ENCODE measurements at regions not wholly inside any gene's neighbourhood (a gene's known extent, or its start where the extent isn't known, plus 50 kb on each side); places are given as distances from the start of the nearest gene placed in this dataset.
A peak's percentile ranks its signal among the peaks of the same experiment; 100 is the strongest.
"Not testable (repeated sequence)": the region's sequence is repeated elsewhere in the genome, so short reads cannot be mapped to it uniquely, and the experiment has no call there.

GRCh38 chr9:31840702-31841101 lies 543.7 kb upstream of the ACO1 start:
- H3K36me3 Mint-ChIP-seq (ENCODE audit: low read depth): no peaks in the 10 kb centered on the region
- peaks cover 2% of the 10 kb centered on the region for H3K27me3 Mint-ChIP-seq
- H3K4me3 Mint-ChIP-seq: no peak overlapping the region
- no peak overlapping the region for H3K27ac Mint-ChIP-seq
- no peaks in the 10 kb centered on the region for H3K4me1 Mint-ChIP-seq
- no peak for ATAC-seq (replicated peaks)
- no peaks in the 10 kb centered on the region for H3K9me3 Mint-ChIP-seq

GRCh38 chr9:31847963-31848362 lies 536.5 kb upstream of the ACO1 start:
- no peaks in the 10 kb centered on the region for H3K27me3 Mint-ChIP-seq
- no peak for ATAC-seq (replicated peaks)
- H3K4me3 Mint-ChIP-seq: no peak overlapping the region
- H3K27ac Mint-ChIP-seq: no peak overlapping the region
- H3K4me1 Mint-ChIP-seq: no peaks in the 10 kb centered on the region
- H3K36me3 Mint-ChIP-seq (ENCODE audit: low read depth): no peaks in the 10 kb centered on the region
- H3K9me3 Mint-ChIP-seq: no peaks in the 10 kb centered on the region

GRCh38 chr9:31848505-31849285 lies 535.7 kb upstream of the ACO1 start:
- Mint-ChIP-seq H3K4me1 (no peaks in the 10 kb centered on the region), H3K9me3 (no peaks in the 10 kb centered on the region), H3K27ac (no peak overlapping the region), H3K4me3 (no peak overlapping the region), H3K36me3 (ENCODE audit: low read depth) (no peaks in the 10 kb centered on the region), H3K27me3 (no peaks in the 10 kb centered on the region)
- no peak for ATAC-seq (replicated peaks)

GRCh38 chr9:31854187-31854586 lies 530.3 kb upstream of the ACO1 start:
- no peak overlapping the region for H3K4me3 Mint-ChIP-seq
- peaks cover 7% of the 10 kb centered on the region for H3K27me3 Mint-ChIP-seq
- H3K36me3 Mint-ChIP-seq (ENCODE audit: low read depth): no peaks in the 10 kb centered on the region
- no peak overlapping the region for H3K27ac Mint-ChIP-seq
- H3K9me3 Mint-ChIP-seq: peaks cover 8% of the 10 kb centered on the region
- no peaks in the 10 kb centered on the region for H3K4me1 Mint-ChIP-seq
- ATAC-seq (replicated peaks): no peak

- Mint-ChIP-seq H3K9me3 (no peaks in the 10 kb centered on the region), H3K36me3 (ENCODE audit: low read depth) (no peaks in the 10 kb centered on the region), H3K4me1 (no peaks in the 10 kb centered on the region), H3K4me3 (no peak overlapping the region), H3K27me3 (no peaks in the 10 kb centered on the region), H3K27ac (no peak overlapping the region)
- no peak for ATAC-seq (replicated peaks)
Measured at GRCh38 chr9:31868830-31869229, 515.6 kb upstream of the ACO1 start.

GRCh38 chr9:31870276-31870675 lies 514.2 kb upstream of the ACO1 start:
- no peak for ATAC-seq (replicated peaks)
- H3K4me1 Mint-ChIP-seq: no peaks in the 10 kb centered on the region
- no peak overlapping the region for H3K4me3 Mint-ChIP-seq
- H3K27ac Mint-ChIP-seq: no peak overlapping the region
- no peaks in the 10 kb centered on the region for H3K27me3 Mint-ChIP-seq
- H3K36me3 Mint-ChIP-seq (ENCODE audit: low read depth): no peaks in the 10 kb centered on the region
- no peaks in the 10 kb centered on the region for H3K9me3 Mint-ChIP-seq

- Mint-ChIP-seq H3K36me3 (ENCODE audit: low read depth) (no peaks in the 10 kb centered on the region), H3K27ac (no peak overlapping the region), H3K4me1 (no peaks in the 10 kb centered on the region), H3K27me3 (no peaks in the 10 kb centered on the region), H3K9me3 (no peaks in the 10 kb centered on the region), H3K4me3 (no peak overlapping the region)
- ATAC-seq (replicated peaks): no peak
Measured at GRCh38 chr9:31873722-31874121, 510.7 kb upstream of the ACO1 start.

GRCh38 chr9:31894008-31894407 lies 490.4 kb upstream of the ACO1 start:
- H3K27ac Mint-ChIP-seq: no peak overlapping the region
- H3K4me3 Mint-ChIP-seq: no peak overlapping the region
- H3K27me3 Mint-ChIP-seq: peaks cover 6% of the 10 kb centered on the region
- no peaks in the 10 kb centered on the region for H3K9me3 Mint-ChIP-seq
- ATAC-seq (replicated peaks): no peak
- H3K4me1 Mint-ChIP-seq: no peaks in the 10 kb centered on the region
- no peaks in the 10 kb centered on the region for H3K36me3 Mint-ChIP-seq (ENCODE audit: low read depth)

- Mint-ChIP-seq H3K36me3 (ENCODE audit: low read depth) (no peaks in the 10 kb centered on the region), H3K4me1 (peaks cover 4% of the 10 kb centered on the region), H3K9me3 (no peaks in the 10 kb centered on the region), H3K27me3 (peaks cover 5% of the 10 kb centered on the region), H3K4me3 (peak overlapping the region; percentile 7), H3K27ac (no peak overlapping the region)
- no peak for ATAC-seq (replicated peaks)
Measured at GRCh38 chr9:31908158-31908890, 476.1 kb upstream of the ACO1 start.

GRCh38 chr9:31908891-31909480 lies 475.5 kb upstream of the ACO1 start:
- H3K9me3 Mint-ChIP-seq: no peaks in the 10 kb centered on the region
- no peak for ATAC-seq (replicated peaks)
- peak overlapping the region; percentile 7 for H3K4me3 Mint-ChIP-seq
- H3K27me3 Mint-ChIP-seq: no peaks in the 10 kb centered on the region
- H3K36me3 Mint-ChIP-seq (ENCODE audit: low read depth): no peaks in the 10 kb centered on the region
- peaks cover 4% of the 10 kb centered on the region for H3K4me1 Mint-ChIP-seq
- H3K27ac Mint-ChIP-seq: no peak overlapping the region

GRCh38 chr9:31912636-31913035 lies 471.8 kb upstream of the ACO1 start:
- no peak overlapping the region for H3K4me3 Mint-ChIP-seq
- no peaks in the 10 kb centered on the region for H3K9me3 Mint-ChIP-seq

GRCh38 chr9:31916591-31917241 lies 467.7 kb upstream of the ACO1 start:
- Mint-ChIP-seq H3K4me3 (no peak overlapping the region), H3K9me3 (no peaks in the 10 kb centered on the region), H3K27me3 (no peaks in the 10 kb centered on the region), H3K27ac (no peak overlapping the region), H3K4me1 (no peaks in the 10 kb centered on the region), H3K36me3 (ENCODE audit: low read depth) (no peaks in the 10 kb centered on the region)
- no peak for ATAC-seq (replicated peaks)

More at GRCh38 chr9:31912636-31913035, 471.8 kb upstream of the ACO1 start:
- Mint-ChIP-seq H3K4me1 (peaks cover 4% of the 10 kb centered on the region), H3K36me3 (ENCODE audit: low read depth) (no peaks in the 10 kb centered on the region), H3K27me3 (no peaks in the 10 kb centered on the region), H3K27ac (no peak overlapping the region)
- ATAC-seq (replicated peaks): no peak

GRCh38 chr9:31937737-31938136 lies 446.7 kb upstream of the ACO1 start:
- not testable (repeated sequence) for H3K9me3 Mint-ChIP-seq; H3K36me3 Mint-ChIP-seq (ENCODE audit: low read depth); H3K27me3 Mint-ChIP-seq; H3K27ac Mint-ChIP-seq; H3K4me3 Mint-ChIP-seq; H3K4me1 Mint-ChIP-seq; ATAC-seq (replicated peaks)

GRCh38 chr9:31950756-31951155 lies 433.7 kb upstream of the ACO1 start:
- H3K36me3 Mint-ChIP-seq (ENCODE audit: low read depth): no peaks in the 10 kb centered on the region
- ATAC-seq (replicated peaks): no peak
- peaks cover 4% of the 10 kb centered on the region for H3K27me3 Mint-ChIP-seq
- no peaks in the 10 kb centered on the region for H3K9me3 Mint-ChIP-seq
- no peaks in the 10 kb centered on the region for H3K4me1 Mint-ChIP-seq
- no peak overlapping the region for H3K27ac Mint-ChIP-seq
- H3K4me3 Mint-ChIP-seq: no peak overlapping the region

Measured in activated T-helper 17 cell treated with anti-CD3 and anti-CD28 coated beads, Interleukin-2, amount 50 U/mL, for 72 hours (primary cell).